ENCODE measurements at regions not wholly inside any gene's neighbourhood (a gene's known extent, or its start where the extent isn't known, plus 50 kb on each side); places are given as distances from the start of the nearest gene placed in this dataset.

DNA sequence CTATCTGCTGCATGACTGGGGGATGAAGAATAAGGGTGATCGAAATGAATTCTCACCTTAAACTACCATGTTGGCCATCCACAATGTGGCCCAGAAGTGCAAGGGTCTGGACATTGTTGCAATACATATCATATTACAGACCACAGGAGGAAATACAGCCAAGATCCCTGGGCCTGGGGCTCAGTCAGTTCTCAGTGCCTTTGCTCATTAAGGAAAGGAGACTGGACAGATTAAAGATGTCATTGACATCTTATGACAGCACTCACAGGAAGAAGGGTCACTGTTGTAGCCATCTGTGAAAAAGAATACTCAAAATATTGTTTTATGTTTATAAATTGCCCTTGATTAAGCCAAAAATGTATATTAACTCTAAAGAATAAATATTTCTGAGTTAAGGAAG is 1345.2 kb downstream of the FSTL5 start:
- TF ChIP-seq, protein P1, sequence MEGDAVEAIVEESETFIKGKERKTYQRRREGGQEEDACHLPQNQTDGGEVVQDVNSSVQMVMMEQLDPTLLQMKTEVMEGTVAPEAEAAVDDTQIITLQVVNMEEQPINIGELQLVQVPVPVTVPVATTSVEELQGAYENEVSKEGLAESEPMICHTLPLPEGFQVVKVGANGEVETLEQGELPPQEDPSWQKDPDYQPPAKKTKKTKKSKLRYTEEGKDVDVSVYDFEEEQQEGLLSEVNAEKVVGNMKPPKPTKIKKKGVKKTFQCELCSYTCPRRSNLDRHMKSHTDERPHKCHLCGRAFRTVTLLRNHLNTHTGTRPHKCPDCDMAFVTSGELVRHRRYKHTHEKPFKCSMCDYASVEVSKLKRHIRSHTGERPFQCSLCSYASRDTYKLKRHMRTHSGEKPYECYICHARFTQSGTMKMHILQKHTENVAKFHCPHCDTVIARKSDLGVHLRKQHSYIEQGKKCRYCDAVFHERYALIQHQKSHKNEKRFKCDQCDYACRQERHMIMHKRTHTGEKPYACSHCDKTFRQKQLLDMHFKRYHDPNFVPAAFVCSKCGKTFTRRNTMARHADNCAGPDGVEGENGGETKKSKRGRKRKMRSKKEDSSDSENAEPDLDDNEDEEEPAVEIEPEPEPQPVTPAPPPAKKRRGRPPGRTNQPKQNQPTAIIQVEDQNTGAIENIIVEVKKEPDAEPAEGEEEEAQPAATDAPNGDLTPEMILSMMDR (IDR thresholded peaks at IDR 0.05), result no peak
- no peak for TF ChIP-seq POLR2A (IDR thresholded peaks at IDR 0.05)
- no peak for TF ChIP-seq POLR2AphosphoS5 (IDR thresholded peaks at IDR 0.05)
- TF ChIP-seq EP300 (IDR thresholded peaks at IDR 0.05), result no peak

All from upper lobe of left lung (tissue), 4 donors.